Fibroblast of skin of scalp (primary cell): ENCODE measurements at regions not wholly inside any gene's neighbourhood (a gene's known extent, or its start where the extent isn't known, plus 50 kb on each side); places are given as distances from the start of the nearest gene placed in this dataset.

Experiments used
- DNase-seq: peaks from one replicate; pipeline ENCODE4 v3.0.0-alpha.2; 2013

- no peak for DNase-seq
Measured at GRCh38 chr1:18020021-18020817, 87.4 kb upstream of the IGSF21 start.

GRCh38 chr1:18021242-18021641 lies 86.4 kb upstream of the IGSF21 start:
- DNase-seq: no peak

- DNase-seq: no peak
Measured at GRCh38 chr1:18032172-18032859, 75.3 kb upstream of the IGSF21 start.

GRCh38 chr1:18035145-18035544 lies 72.5 kb upstream of the IGSF21 start:
- no peak for DNase-seq

GRCh38 chr1:18037651-18038050 lies 69.9 kb upstream of the IGSF21 start:
- DNase-seq: no peak

GRCh38 chr1:18038051-18038450 lies 69.5 kb upstream of the IGSF21 start:
- DNase-seq: no peak

- no peak for DNase-seq
Measured at GRCh38 chr1:18039102-18039501, 68.5 kb upstream of the IGSF21 start.

GRCh38 chr1:18041102-18041501 lies 66.5 kb upstream of the IGSF21 start:
- DNase-seq: no peak

GRCh38 chr1:18041685-18042355 lies 65.8 kb upstream of the IGSF21 start:
- DNase-seq: no peak

- no peak for DNase-seq
Measured at GRCh38 chr1:18043871-18044270, 63.7 kb upstream of the IGSF21 start.

GRCh38 chr1:18045203-18045602 lies 62.4 kb upstream of the IGSF21 start:
- no peak for DNase-seq

GRCh38 chr1:18045621-18046020 lies 62.0 kb upstream of the IGSF21 start:
- no peak for DNase-seq

GRCh38 chr1:18047122-18047521 lies 60.5 kb upstream of the IGSF21 start:
- DNase-seq: no peak

GRCh38 chr1:18049228-18049627 lies 58.4 kb upstream of the IGSF21 start:
- no peak for DNase-seq

GRCh38 chr1:18052671-18053070 lies 54.9 kb upstream of the IGSF21 start:
- DNase-seq: no peak

- no peak for DNase-seq
Measured at GRCh38 chr1:18055156-18055555, 52.4 kb upstream of the IGSF21 start.

- no peak for DNase-seq
Measured at GRCh38 chr1:18056545-18056944, 51.1 kb upstream of the IGSF21 start.

- no peak for DNase-seq
Measured at GRCh38 chr1:18057623-18058022, 50.0 kb upstream of the IGSF21 start.
